ENCODE measurements at regions not wholly inside any gene's neighbourhood (a gene's known extent, or its start where the extent isn't known, plus 50 kb on each side); places are given as distances from the start of the nearest gene placed in this dataset.

DNA sequence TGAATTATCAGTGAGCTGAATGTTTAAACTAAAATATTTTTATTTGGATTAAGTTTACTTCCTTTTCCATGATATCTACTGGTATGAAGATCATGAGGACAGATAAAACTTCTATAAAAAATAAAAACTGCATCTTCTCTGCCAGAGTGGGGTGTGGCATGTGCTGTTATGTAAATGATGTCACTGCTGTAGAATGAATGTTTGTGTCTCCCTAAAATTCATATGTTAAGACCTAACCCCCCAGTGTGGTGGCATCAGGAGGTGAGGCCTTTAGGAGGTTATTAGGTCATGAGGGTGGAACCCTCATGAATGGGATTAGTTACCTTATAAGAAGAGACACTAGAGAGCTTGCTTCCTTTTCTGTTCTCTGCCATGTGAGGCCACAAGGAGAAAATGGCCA is 178.7 kb upstream of the DPH6 start:
- H3K4me3 ChIP-seq (ENCODE audit: low read length) = no peak overlapping the region
- TF ChIP-seq CTCF (conservative IDR thresholded peaks at IDR 0.05; ENCODE audit: low read depth, low read length) = no peak
- DNase-seq (ENCODE audit: low read depth) = no peak

DNA sequence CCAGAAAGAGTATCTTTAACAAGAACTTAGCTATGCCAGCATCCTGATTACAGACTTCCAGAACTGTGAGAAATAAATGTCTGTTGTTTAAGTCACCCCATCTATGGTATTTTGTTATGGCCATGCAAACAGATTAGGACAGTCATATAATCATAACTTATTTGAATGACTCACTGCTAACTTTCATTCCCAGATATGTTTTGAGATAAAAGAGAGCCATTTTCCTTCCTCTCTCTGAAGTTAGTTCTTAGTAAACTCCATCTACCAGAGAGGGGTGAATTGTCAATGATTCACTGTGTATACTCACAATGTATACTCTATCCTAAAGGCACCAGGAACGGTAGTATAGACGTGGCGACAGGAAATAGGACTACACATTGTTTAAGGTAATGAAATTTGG is 179.4 kb upstream of the DPH6 start:
- no peak for TF ChIP-seq CTCF (conservative IDR thresholded peaks at IDR 0.05; ENCODE audit: low read depth, low read length)
- H3K4me3 ChIP-seq (ENCODE audit: low read length) = no peak overlapping the region
- peak; percentile 49 for DNase-seq (ENCODE audit: low read depth)

DNA sequence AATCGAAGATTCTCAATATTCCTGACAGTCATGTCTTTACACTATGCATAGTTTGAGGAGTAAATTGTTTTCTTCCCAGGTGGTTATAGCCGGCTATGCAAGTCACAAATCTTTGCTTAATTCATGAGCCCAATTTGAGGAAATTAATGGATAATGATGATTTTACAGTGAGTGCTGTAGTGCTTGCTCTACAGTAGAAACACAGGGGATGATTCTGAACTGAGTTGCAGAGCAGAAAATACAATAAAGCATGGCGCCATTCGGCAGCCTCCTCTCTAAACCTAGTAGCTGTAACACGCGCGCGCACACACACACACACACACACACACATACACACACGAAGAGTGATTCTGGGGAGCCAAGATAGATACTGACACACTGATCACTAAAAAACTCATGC is 181.7 kb upstream of the DPH6 start:
- TF ChIP-seq CTCF (conservative IDR thresholded peaks at IDR 0.05; ENCODE audit: low read depth, low read length) = no peak
- no peak for DNase-seq (ENCODE audit: low read depth)
- no peak overlapping the region for H3K4me3 ChIP-seq (ENCODE audit: low read length)

DNA sequence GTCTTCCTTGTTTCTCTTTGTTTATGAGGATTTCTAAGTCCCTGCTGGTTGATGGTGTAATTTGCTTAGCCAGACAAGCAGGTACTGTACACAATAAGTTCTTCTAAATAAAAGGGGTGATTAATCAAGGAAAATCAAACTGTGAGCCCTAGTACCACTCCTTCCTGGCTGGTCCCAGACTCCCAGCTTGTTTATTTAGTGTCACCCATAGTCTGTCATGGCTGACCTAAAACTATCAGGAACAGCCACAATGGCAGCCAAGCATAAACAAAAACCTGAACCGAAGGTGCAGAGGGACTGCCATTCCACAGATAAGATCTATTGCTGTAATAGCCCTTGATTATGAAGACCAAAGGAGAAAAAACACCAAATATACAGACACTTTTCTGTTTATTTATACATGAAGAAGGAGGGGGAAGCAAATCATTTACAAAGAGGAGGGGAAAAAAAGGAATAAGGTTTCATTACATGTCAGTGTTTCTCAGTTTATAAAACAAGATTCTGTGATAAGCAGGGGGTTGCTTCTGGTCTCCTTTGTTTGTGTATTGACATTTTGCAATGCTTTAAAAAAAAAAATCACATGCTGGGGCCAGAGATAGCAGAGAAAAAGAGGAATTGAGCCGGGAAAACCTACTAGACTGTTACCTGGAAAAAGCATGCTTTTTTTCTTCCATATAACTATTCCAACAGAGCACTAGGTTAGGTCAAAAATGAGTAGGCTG is 182.4 kb upstream of the DPH6 start:
- no peak for DNase-seq (ENCODE audit: low read depth)
- H3K4me3 ChIP-seq (ENCODE audit: low read length) = no peak overlapping the region
- no peak for TF ChIP-seq CTCF (conservative IDR thresholded peaks at IDR 0.05; ENCODE audit: low read depth, low read length)

DNA sequence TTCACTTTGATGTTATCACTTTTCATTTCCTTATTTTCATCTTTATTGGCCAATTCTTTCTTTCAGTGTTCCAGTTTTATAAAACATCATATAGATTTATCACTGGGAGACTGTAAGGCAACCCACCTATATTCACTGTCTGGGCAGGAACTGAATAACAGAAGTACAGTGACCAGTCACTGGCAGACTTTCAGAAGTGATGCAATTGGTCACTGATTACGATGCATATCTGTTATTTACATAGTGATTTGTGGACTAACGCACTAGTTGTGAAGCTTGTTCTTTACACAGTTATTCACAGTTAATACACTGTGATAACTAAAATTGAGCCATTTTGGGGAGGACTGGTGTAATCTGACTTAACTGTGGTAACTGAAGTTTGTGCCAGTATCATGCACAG is 190.2 kb upstream of the DPH6 start:
- H3K4me3 ChIP-seq (ENCODE audit: low read length) = no peak overlapping the region
- TF ChIP-seq CTCF (conservative IDR thresholded peaks at IDR 0.05; ENCODE audit: low read depth, low read length) = no peak
- no peak for DNase-seq (ENCODE audit: low read depth)

DNA sequence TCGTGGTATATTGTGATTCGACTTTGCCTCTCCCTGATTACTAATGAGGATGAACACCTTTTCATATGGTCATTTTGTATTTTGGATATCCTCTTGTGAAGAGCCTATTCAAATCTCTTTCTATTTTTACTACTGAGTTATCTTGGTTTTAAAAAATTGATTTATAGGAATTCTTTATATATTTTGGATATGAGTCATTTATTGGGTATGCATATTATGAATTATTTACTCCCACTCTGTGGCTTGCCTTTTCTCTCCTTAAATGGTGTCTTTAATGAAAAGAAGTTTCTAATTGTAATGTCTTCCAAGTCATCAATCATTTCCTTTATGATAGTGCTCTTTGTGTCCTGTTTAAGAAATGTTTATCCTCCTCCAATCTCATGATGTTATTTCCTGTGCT is 191.5 kb upstream of the DPH6 start:
- no peak overlapping the region for H3K4me3 ChIP-seq (ENCODE audit: low read length)
- no peak for TF ChIP-seq CTCF (conservative IDR thresholded peaks at IDR 0.05; ENCODE audit: low read depth, low read length)
- no peak for DNase-seq (ENCODE audit: low read depth)

GRCh38 chr15:35738370-35738769 is 192.4 kb upstream of the DPH6 start:
- H3K4me3 ChIP-seq (ENCODE audit: low read length) = no peak overlapping the region
- no peak for DNase-seq (ENCODE audit: low read depth)
- TF ChIP-seq CTCF (conservative IDR thresholded peaks at IDR 0.05; ENCODE audit: low read depth, low read length) = no peak

All from retinal pigment epithelial cell (primary cell).